H1 (cell line): ENCODE measurements at regions not wholly inside any gene's neighbourhood (a gene's known extent, or its start where the extent isn't known, plus 50 kb on each side); places are given as distances from the start of the nearest gene placed in this dataset.

Experiments
- CTCF ChIA-PET: fragments of 300-600 bp; sonication (Branson Sonifier 250); formaldehyde crosslinking; loops from one replicate; lab custom pipeline; 2021; ENCODE audit not compliant: partially characterized antibody; lab: Charles Lee
- POLR2A ChIA-PET: fragments of 300-600 bp; sonication (Branson Sonifier 250); formaldehyde crosslinking; loops from one replicate; lab custom pipeline; 2021; ENCODE audit warnings: inconsistent platforms; ENCODE audit not compliant: partially characterized antibody; lab: Charles Lee
- DNase-seq, 2 experiments: peaks; one replicate each; pipeline versions ENCODE4 v3.0.0 to v3.0.0-alpha.2; 2010 to 2022; ENCODE audit warnings: low spot score in 2 of 2, low read depth in 1 of 2, mixed read lengths in 1 of 2
- FAIRE-seq: peaks from 2 replicates; lab custom pipeline; 2011; peaks lifted over from hg19 to GRCh38; lab: Jason Lieb, UNC
- H2AFZ ChIP-seq: 2 replicates; pipeline ENCODE4 v1.8.1; 2012; ENCODE audit warnings: low read length, inconsistent platforms
- H2AK5ac ChIP-seq: 2 replicates; pipeline ENCODE4 v1.6.1; 2013; ENCODE audit warnings: low read depth, low read length
- H2BK120ac ChIP-seq: replicated peaks from 2 replicates; pipeline ENCODE3; 2013; ENCODE audit warnings: low read depth, low read length, inconsistent platforms
- H2BK12ac ChIP-seq: 2 replicates; pipeline ENCODE4 v1.6.1; 2013; ENCODE audit warnings: low read depth, low read length
- H2BK15ac ChIP-seq: 2 replicates; pipeline ENCODE4 v1.6.1; 2013; ENCODE audit warnings: low read length
- H2BK20ac ChIP-seq: 2 replicates; pipeline ENCODE4 v1.6.1; 2013; ENCODE audit warnings: low read length
- H2BK5ac ChIP-seq: 2 replicates; pipeline ENCODE4 v1.6.1; 2013; ENCODE audit warnings: low read depth, low read length
- H3K14ac ChIP-seq: 2 replicates; pipeline ENCODE4 v1.6.1; 2013; ENCODE audit warnings: inconsistent platforms; ENCODE audit not compliant: insufficient read length
- H3K18ac ChIP-seq: 2 replicates; pipeline ENCODE4 v1.6.1; 2013; ENCODE audit warnings: low read length; ENCODE audit errors: extremely low read depth
- H3K23ac ChIP-seq: 2 replicates; pipeline ENCODE4 v1.6.1; 2013; ENCODE audit warnings: inconsistent platforms; ENCODE audit not compliant: insufficient read length
- H3K23me2 ChIP-seq: 2 replicates; pipeline ENCODE4 v1.6.1; 2013; ENCODE audit warnings: low read depth, low read length
- H3K27ac ChIP-seq: 2 replicates; pipeline ENCODE4 v1.6.1; 2011; ENCODE audit warnings: low read depth, low read length, inconsistent platforms
- H3K27me3 ChIP-seq, 4 experiments: replicated peaks in 1 of 4; 1 replicate in 1 of 4; 2 replicates in 3 of 4; pipeline versions ENCODE4 v1.6.1 to v1.8.1; 2011 to 2013; ENCODE audit warnings: low read length in 3 of 4, mild to moderate bottlenecking in 3 of 4, inconsistent platforms in 2 of 4, mixed read lengths in 2 of 4, moderate library complexity in 1 of 4; ENCODE audit not compliant: control insufficient read depth in 3 of 4, insufficient read depth in 3 of 4; ENCODE audit errors: extremely low read depth in 1 of 4
- H3K36me3 ChIP-seq, 4 experiments: 2 replicates each; pipeline versions ENCODE4 v1.6.1 to v1.8.1; 2011 to 2013; ENCODE audit warnings: mild to moderate bottlenecking in 4 of 4, low read length in 3 of 4, moderate library complexity in 2 of 4, control low read depth in 1 of 4, inconsistent platforms in 1 of 4; ENCODE audit not compliant: insufficient read depth in 4 of 4, control insufficient read depth in 2 of 4
- H3K4ac ChIP-seq: replicated peaks from 2 replicates; pipeline ENCODE3; 2013; ENCODE audit warnings: low read length, low read depth, mixed read lengths, inconsistent platforms; ENCODE audit not compliant: insufficient read length
- H3K4me1 ChIP-seq, 4 experiments: replicated peaks in 1 of 4; 1 replicate in 1 of 4; 2 replicates in 3 of 4; pipeline versions ENCODE4 v1.6.1 to v1.8.1; 2011 to 2013; ENCODE audit warnings: low read length in 3 of 4, inconsistent platforms in 2 of 4, mixed read lengths in 1 of 4; ENCODE audit not compliant: insufficient read depth in 4 of 4, control insufficient read depth in 3 of 4
- H3K4me2 ChIP-seq, 2 experiments: 2 replicates each; pipeline versions ENCODE4 v1.6.1 to v1.8.1; 2011 to 2013; ENCODE audit warnings: low read depth in 2 of 2, low read length in 2 of 2, control low read depth in 1 of 2, inconsistent platforms in 1 of 2, mild to moderate bottlenecking in 1 of 2; ENCODE audit not compliant: insufficient read depth in 1 of 2
- H3K4me3 ChIP-seq, 4 experiments: fragments of 200-600, 300-600 bp in 1 of 4; sonication (generic), shearing (Covaris generic), sonication (Bioruptor Twin) in 1 of 4; 2 replicates each; pipeline versions ENCODE4 v1.5.1 to v1.8.1; 2011 to 2016; ENCODE audit warnings: low read length in 4 of 4, low read depth in 3 of 4, control low read depth in 2 of 4, inconsistent platforms in 2 of 4, mild to moderate bottlenecking in 2 of 4, mixed read lengths in 1 of 4, moderate library complexity in 1 of 4; ENCODE audit not compliant: insufficient read depth in 2 of 4; ENCODE audit errors: extremely low read depth in 1 of 4
- H3K56ac ChIP-seq: replicated peaks from 2 replicates; pipeline ENCODE3; 2013; ENCODE audit warnings: low read depth, mild to moderate bottlenecking, mixed read lengths, low read length, inconsistent platforms; ENCODE audit not compliant: insufficient read length
- H3K79me1 ChIP-seq: 2 replicates; pipeline ENCODE4 v1.6.1; 2013; ENCODE audit warnings: low read depth, low read length, control low read depth
- H3K79me2 ChIP-seq, 2 experiments: 2 replicates each; pipeline versions ENCODE4 v1.6.1 to v1.8.1; 2012 to 2013; ENCODE audit warnings: low read length in 2 of 2, mild to moderate bottlenecking in 2 of 2, inconsistent platforms in 1 of 2; ENCODE audit not compliant: insufficient read depth in 2 of 2, control insufficient read depth in 1 of 2
- H3K9ac ChIP-seq, 4 experiments: replicated peaks in 1 of 4; 1 replicate in 1 of 4; 2 replicates in 3 of 4; pipeline versions ENCODE4 v1.6.1 to v1.8.1; 2011 to 2013; ENCODE audit warnings: low read depth in 3 of 4, low read length in 3 of 4, control low read depth in 2 of 4, mild to moderate bottlenecking in 2 of 4, moderate library complexity in 2 of 4, inconsistent platforms in 1 of 4; ENCODE audit errors: extremely low read depth in 1 of 4
- H3K9me3 ChIP-seq, 2 experiments: 2 replicates each; pipeline versions ENCODE4 v1.6.1 to v1.8.1; 2012 to 2013; ENCODE audit warnings: mild to moderate bottlenecking in 2 of 2, moderate library complexity in 2 of 2, control low read depth in 1 of 2, inconsistent platforms in 1 of 2, low read depth in 1 of 2, low read length in 1 of 2, mixed read lengths in 1 of 2; ENCODE audit not compliant: insufficient read depth in 2 of 2
- H4K20me1 ChIP-seq, 2 experiments: replicated peaks in 1 of 2; 2 replicates each; pipeline versions ENCODE3 to v1.8.1; 2011 to 2013; ENCODE audit warnings: inconsistent platforms in 2 of 2, low read length in 2 of 2, mild to moderate bottlenecking in 1 of 2; ENCODE audit not compliant: insufficient read depth in 2 of 2, control insufficient read depth in 1 of 2
- H4K5ac ChIP-seq: 2 replicates; pipeline ENCODE4 v1.6.1; 2013; ENCODE audit warnings: low read length, low read depth, mixed read lengths, inconsistent platforms; ENCODE audit not compliant: insufficient read length
- H4K8ac ChIP-seq: 2 replicates; pipeline ENCODE4 v1.8.0; 2013; ENCODE audit warnings: mild to moderate bottlenecking, moderate library complexity, low read length, inconsistent platforms; ENCODE audit not compliant: insufficient read depth; ENCODE audit errors: extremely low read depth
- H4K91ac ChIP-seq: replicated peaks from 2 replicates; pipeline ENCODE3; 2013; ENCODE audit warnings: low read length, mixed read lengths, inconsistent platforms; ENCODE audit not compliant: insufficient read length
- BCL11A ChIP-seq, 2 experiments: IDR thresholded peaks; one replicate each; pipeline ENCODE4 v1.6.1; 2011; ENCODE audit warnings: low read depth in 2 of 2, low read length in 2 of 2, mild to moderate bottlenecking in 2 of 2
- CBX8 ChIP-seq: fragments of 300-800, 300-1000 bp; sonication (generic); IDR thresholded peaks from 2 replicates; pipeline ENCODE4 v1.7.1; 2016; ENCODE audit warnings: low read depth, low read length, borderline replicate concordance
- CHD2 ChIP-seq: IDR thresholded peaks from 2 replicates; pipeline ENCODE4 v1.6.1; 2012; ENCODE audit warnings: low read length, improper control_type of control experiment
- JUN ChIP-seq: IDR thresholded peaks from 2 replicates; pipeline ENCODE4 v1.6.1; 2011; ENCODE audit warnings: low read depth, mild to moderate bottlenecking, improper control_type of control experiment, low read length
- JUND ChIP-seq: IDR thresholded peaks from 2 replicates; pipeline ENCODE4 v1.6.1; 2011; ENCODE audit warnings: mild to moderate bottlenecking, improper control_type of control experiment, low read length
- KDM1A ChIP-seq: fragments of 200-600, 300-600 bp; sonication (generic); IDR thresholded peaks from 2 replicates; pipeline ENCODE4 v1.7.1; 2016; ENCODE audit warnings: mild to moderate bottlenecking, low read length, borderline replicate concordance
- KDM5A ChIP-seq: fragments of 200-600 bp; IDR thresholded peaks from 2 replicates; pipeline ENCODE4 v1.7.1; 2012; ENCODE audit warnings: mild to moderate bottlenecking, low read length, inconsistent platforms, mixed read lengths
- NRF1 ChIP-seq: IDR thresholded peaks from 2 replicates; pipeline ENCODE4 v1.6.1; 2011; ENCODE audit warnings: mild to moderate bottlenecking, low read depth, low read length, improper control_type of control experiment
- POLR2A ChIP-seq, 2 experiments: IDR thresholded peaks; 1 replicate in 1 of 2; 2 replicates in 1 of 2; pipeline ENCODE4 v1.6.1; 2011; ENCODE audit warnings: low read depth in 2 of 2, low read length in 2 of 2, mild to moderate bottlenecking in 2 of 2; ENCODE audit errors: control extremely low read depth in 1 of 2
- RXRA ChIP-seq: IDR thresholded peaks from 2 replicates; pipeline ENCODE4 v1.6.1; 2011; ENCODE audit warnings: low read depth, mild to moderate bottlenecking, low read length, moderate library complexity; ENCODE audit not compliant: insufficient read depth
- SIX5 ChIP-seq: IDR thresholded peaks from 2 replicates; pipeline ENCODE4 v1.6.1; 2011; ENCODE audit warnings: mild to moderate bottlenecking, low read depth, low read length
- SUZ12 ChIP-seq: fragments of 200-600 bp; sonication (generic); IDR thresholded peaks from 2 replicates; pipeline ENCODE4 v1.6.1; 2012; ENCODE audit warnings: mild to moderate bottlenecking, inconsistent platforms, low read length, moderate library complexity, mixed read lengths
- TEAD4 ChIP-seq: IDR thresholded peaks from 2 replicates; pipeline ENCODE4 v1.6.1; 2012; ENCODE audit warnings: low read depth, low read length, inconsistent platforms, mixed read lengths
- ZNF274 ChIP-seq: IDR thresholded peaks from 2 replicates; pipeline ENCODE4 v1.7.0; 2012; ENCODE audit warnings: low read length, borderline replicate concordance; ENCODE audit errors: extremely low read depth
- WGBS, 2 experiments: shearing (Covaris generic) in 1 of 2; methylation state at CpG; one replicate each; pipeline versions ENCODE4 v1.1.6 to v1.1.7; 2013 to 2015; ENCODE audit warnings: low lambda C conversion rate in 2 of 2, mixed read lengths in 2 of 2, inconsistent platforms in 1 of 2, low coverage in 1 of 2, missing lambda C conversion rate in 1 of 2; ENCODE audit not compliant: insufficient replicate concordance in 2 of 2, insufficient coverage in 1 of 2, insufficient read length in 1 of 2; ENCODE audit errors: extremely low coverage in 1 of 2, missing lambda C conversion rate in 1 of 2; 5-methylcytosine and 5-hydroxymethylcytosine counted together
- TF ChIP-seq, protein P1 (sequence below): IDR thresholded peaks from 2 replicates; pipeline ENCODE4 v1.6.1; 2012; ENCODE audit warnings: low read length, inconsistent platforms

- no peak overlapping the region for H2BK20ac ChIP-seq
- no peaks in the 10 kb centered on the region for H3K79me2 ChIP-seq
- H3K36me3 ChIP-seq: no peaks in the 10 kb centered on the region
- no peak overlapping the region for H3K27ac ChIP-seq
- WGBS, 2 experiments: 80% methylated on average over 3 of the region's 3 CpGs; no CpG with 5 or more reads in 1 of the 2 experiments
- no peak overlapping the region for H3K18ac ChIP-seq
- H3K56ac ChIP-seq: no peak overlapping the region
- H2AK5ac ChIP-seq: no peak overlapping the region
- no peak overlapping the region for H3K4me3 ChIP-seq
- H3K27me3 ChIP-seq: no peaks in the 10 kb centered on the region
- H4K91ac ChIP-seq: no peak overlapping the region
- H3K4ac ChIP-seq: no peak overlapping the region
- peaks cover 0 to 5% (median under 1%) of the 10 kb centered on the region in 4 experiments; a peak in 2 of 7 replicates for H3K4me1 ChIP-seq
- POLR2A ChIA-PET: no interaction called here
- no peaks in the 10 kb centered on the region for H4K20me1 ChIP-seq
- H2BK12ac ChIP-seq: no peak overlapping the region
- H2BK120ac ChIP-seq: no peak overlapping the region
- H4K8ac ChIP-seq: no peak overlapping the region
- CTCF ChIA-PET: no interaction called here
- H3K9ac ChIP-seq: no peak overlapping the region
- H3K79me1 ChIP-seq: no peaks in the 10 kb centered on the region
- H3K14ac ChIP-seq: no peak overlapping the region
- DNase-seq (no peak), FAIRE-seq (no peak)
- H3K9me3 ChIP-seq: 0 out of 4 replicates have a peak, but pooled peaks cover 0 to 2% of the 10 kb centered on the region in 2 experiments
- no peak overlapping the region for H4K5ac ChIP-seq
- no peak overlapping the region for H2BK15ac ChIP-seq
- H3K4me2 ChIP-seq: no peak overlapping the region
- no peak overlapping the region for H3K23ac ChIP-seq
- no peaks in the 10 kb centered on the region for H3K23me2 ChIP-seq
- no peak overlapping the region for H2AFZ ChIP-seq
- H2BK5ac ChIP-seq: no peak overlapping the region
- TF ChIP-seq ZNF274 (no peak), BCL11A (IDR thresholded peaks at IDR 0.05; ENCODE audit: low read depth in 2 of 2, low read length in 2 of 2) (no peak), POLR2A (IDR thresholded peaks at IDR 0.05; ENCODE audit: control extremely low read depth in 1 of 2, low read depth in 2 of 2, low read length in 2 of 2) (no peak), RXRA (no peak), NRF1 (no peak), CBX8 (no peak), JUN (no peak), SIX5 (no peak), KDM1A (no peak), JUND (no peak), TEAD4 (no peak), CHD2 (no peak), KDM5A (no peak), SUZ12 (no peak)
- TF ChIP-seq, protein P1, sequence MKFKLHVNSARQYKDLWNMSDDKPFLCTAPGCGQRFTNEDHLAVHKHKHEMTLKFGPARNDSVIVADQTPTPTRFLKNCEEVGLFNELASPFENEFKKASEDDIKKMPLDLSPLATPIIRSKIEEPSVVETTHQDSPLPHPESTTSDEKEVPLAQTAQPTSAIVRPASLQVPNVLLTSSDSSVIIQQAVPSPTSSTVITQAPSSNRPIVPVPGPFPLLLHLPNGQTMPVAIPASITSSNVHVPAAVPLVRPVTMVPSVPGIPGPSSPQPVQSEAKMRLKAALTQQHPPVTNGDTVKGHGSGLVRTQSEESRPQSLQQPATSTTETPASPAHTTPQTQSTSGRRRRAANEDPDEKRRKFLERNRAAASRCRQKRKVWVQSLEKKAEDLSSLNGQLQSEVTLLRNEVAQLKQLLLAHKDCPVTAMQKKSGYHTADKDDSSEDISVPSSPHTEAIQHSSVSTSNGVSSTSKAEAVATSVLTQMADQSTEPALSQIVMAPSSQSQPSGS: no peak
Measured at GRCh38 chr3:16719426-16719825, 114.2 kb upstream of the DAZL start.
